CD4-positive, alpha-beta T cell treated with Interleukin-10 for 1 hour (primary cell): ENCODE measurements at regions not wholly inside any gene's neighbourhood (a gene's known extent, or its start where the extent isn't known, plus 50 kb on each side); places are given as distances from the start of the nearest gene placed in this dataset.

Experiments
- DNase-seq: peaks from one replicate; pipeline ENCODE4 v3.0.0-alpha.2; 2020

DNA sequence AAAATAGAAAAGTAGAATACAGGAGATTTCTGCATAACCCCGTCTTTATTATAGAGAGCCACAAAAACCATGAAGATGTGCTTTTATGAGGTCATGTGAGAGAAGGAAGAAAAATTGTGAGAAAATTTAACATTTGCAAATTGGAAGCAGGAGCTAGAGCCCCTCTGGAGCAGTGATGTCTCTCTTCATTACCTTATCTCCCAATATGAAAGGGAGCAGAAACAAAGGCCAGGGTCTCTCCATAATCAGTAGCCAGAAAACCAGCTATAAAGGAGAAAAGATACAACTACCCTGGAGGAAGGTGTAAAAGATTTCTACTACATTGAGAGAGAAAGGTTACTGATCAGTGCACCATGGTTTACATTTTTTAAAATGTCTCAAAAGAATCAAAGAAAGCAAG lies 53.2 kb upstream of the ITGA1 start:
- no peak for DNase-seq

DNA sequence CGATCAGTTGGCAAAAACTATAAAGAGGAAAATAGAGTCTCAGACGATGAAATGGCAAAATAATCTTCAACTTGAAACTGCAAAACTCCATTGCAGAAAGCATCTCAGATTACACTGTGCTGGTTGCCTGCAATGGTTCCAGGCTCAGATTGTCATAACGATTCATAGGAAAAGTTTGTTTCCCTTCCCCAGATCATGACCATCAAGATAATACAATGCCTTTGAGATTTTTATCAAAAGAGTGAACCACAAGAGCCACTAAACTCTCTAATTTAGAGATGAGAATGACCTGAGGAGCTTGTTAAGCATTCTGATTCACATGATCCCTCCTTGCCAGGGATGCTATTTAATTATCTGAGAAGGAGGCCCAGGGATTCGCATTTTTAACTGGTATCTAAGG lies 52.6 kb upstream of the ITGA1 start:
- DNase-seq: no peak
